ENCODE measurements at regions not wholly inside any gene's neighbourhood (a gene's known extent, or its start where the extent isn't known, plus 50 kb on each side); places are given as distances from the start of the nearest gene placed in this dataset.

DNA sequence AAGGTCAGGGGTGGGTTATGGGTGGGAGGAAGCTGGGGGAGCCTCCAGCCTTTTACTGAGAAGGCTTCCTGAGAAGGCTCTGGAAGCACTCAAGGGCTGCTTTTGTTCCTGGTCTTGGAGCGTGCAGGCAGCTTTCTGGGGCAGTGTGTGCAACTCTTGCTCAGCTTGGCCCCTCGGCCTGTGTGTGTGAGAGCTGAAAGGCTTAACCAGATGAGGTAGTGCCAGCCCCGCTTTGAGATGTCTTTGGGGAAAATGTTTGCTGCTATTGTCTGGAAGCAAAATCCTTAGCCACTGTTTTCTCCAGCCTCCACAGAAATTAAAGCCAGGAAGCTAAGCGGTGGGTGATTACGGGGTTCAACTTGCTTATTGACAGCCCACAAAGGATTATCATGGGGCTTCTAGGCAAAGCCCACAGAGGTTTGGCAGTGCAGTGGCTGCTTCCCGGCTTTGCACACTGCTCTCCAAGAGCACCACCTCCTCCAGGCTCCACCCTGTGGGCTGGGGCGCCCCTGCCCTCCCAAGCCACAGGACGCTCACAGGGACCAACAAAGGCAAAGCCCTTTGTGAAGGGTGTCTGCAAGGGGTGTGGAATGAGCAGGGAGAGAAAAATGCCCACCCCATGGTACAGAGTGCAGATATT, 121.7 kb upstream of the TLE3 start:
- Mint-ChIP-seq H3K4me3 (no peak overlapping the region), H3K36me3 (no peaks in the 10 kb centered on the region), H3K9me3 (no peaks in the 10 kb centered on the region), H3K27ac (no peak overlapping the region), H3K4me1 (ENCODE audit: unreplicated experiment) (peaks cover 56% of the 10 kb centered on the region), H3K27me3 (peaks cover 21% of the 10 kb centered on the region)
- no peak for DNase-seq (ENCODE audit: extremely low spot score, unreplicated experiment)
- no peak for TF ChIP-seq CTCF (conservative IDR thresholded peaks at IDR 0.05)

DNA sequence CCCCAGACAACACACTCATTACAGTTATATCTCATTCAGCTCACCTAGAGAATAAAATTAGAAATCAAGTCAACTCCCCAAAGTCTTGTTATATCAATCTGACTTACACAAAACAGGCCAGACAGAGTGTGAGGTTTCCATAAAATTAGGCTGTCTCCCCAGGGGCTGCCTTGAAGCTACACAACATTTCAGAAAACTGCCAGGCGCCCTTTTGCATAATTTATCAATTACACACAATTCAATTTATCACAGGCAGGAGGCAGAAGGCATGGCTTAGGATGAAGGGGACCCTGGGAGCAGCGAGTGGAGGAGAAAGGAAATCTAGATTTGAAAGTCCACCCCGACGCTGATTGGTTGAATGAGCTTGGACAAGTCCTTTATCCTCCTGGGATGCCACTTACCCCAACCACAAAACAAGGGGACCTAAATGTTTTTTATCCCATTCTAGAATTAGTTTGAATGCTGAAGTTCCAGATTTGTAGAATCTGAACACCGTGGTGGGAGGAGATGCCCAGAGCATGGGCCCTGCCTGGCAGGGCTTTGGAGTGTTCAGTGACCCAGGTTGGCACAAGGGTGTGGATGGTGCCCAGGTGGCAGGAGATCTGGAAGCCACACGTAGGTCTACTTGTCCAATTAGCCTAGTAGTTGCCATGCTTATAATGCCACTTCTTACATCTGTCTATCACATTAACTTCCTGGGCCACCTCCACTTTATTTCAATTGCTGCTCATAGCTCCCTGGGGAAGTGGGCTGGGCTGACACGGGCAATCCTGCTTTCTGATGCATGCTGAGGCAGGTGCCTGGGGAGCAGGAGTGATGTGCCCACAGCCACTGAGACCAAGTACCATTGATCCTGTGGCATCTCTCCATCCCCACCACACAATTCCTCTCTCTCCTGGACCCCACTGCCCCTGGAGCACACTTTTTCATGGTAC, 119.8 kb upstream of the TLE3 start:
- TF ChIP-seq CTCF (conservative IDR thresholded peaks at IDR 0.05) = no peak
- no peak overlapping the region for H3K27ac Mint-ChIP-seq
- no peak for DNase-seq (ENCODE audit: extremely low spot score, unreplicated experiment)
- H3K4me1 Mint-ChIP-seq (ENCODE audit: unreplicated experiment) = peaks cover 42% of the 10 kb centered on the region
- H3K9me3 Mint-ChIP-seq = no peaks in the 10 kb centered on the region
- H3K36me3 Mint-ChIP-seq = no peaks in the 10 kb centered on the region
- H3K27me3 Mint-ChIP-seq = peaks cover 13% of the 10 kb centered on the region
- no peak overlapping the region for H3K4me3 Mint-ChIP-seq

GRCh38 chr15:70215951-70216350, 118.2 kb upstream of the TLE3 start:
- H3K4me3 Mint-ChIP-seq = no peak overlapping the region
- no peak overlapping the region for H3K27ac Mint-ChIP-seq
- DNase-seq (ENCODE audit: extremely low spot score, unreplicated experiment) = no peak
- no peaks in the 10 kb centered on the region for H3K9me3 Mint-ChIP-seq
- peaks cover 37% of the 10 kb centered on the region for H3K4me1 Mint-ChIP-seq (ENCODE audit: unreplicated experiment)
- peaks cover 13% of the 10 kb centered on the region for H3K27me3 Mint-ChIP-seq
- TF ChIP-seq CTCF (conservative IDR thresholded peaks at IDR 0.05) = no peak
- no peaks in the 10 kb centered on the region for H3K36me3 Mint-ChIP-seq

DNA sequence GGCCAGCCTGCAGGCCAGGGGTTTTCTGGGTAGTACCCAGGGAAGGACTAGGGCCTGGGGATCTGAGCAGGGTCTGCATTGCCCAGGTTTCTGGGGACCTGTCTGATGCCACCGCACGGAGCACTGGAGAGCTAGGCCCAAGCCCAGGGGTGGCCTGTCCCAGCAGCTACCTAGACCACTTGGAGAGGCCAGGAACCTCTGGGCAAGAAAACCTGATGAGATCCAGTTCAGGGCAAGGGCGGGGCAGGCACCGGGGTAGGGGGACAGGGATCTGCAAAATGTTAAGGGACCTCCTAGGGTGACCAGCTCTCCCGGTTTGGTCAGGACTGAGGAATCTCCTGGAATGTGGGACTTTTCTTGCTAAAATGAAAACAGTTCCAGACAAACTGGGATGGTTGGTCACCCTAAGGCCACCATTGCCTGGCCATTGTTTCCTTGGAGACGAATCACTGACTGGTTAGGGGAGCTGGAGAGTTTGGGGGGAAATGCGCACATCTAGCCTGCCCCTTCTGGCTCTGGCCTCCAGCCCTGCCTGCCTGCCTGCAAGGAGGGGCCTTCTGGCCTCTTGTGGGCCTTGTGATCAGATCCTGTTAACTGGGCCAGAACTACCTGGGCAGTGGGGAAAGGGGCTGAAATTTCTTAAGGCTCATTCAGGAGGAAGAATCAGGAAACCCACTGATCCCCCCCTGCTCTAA, 117.4 kb upstream of the TLE3 start:
- TF ChIP-seq CTCF (conservative IDR thresholded peaks at IDR 0.05) = no peak
- peaks cover 28% of the 10 kb centered on the region for H3K4me1 Mint-ChIP-seq (ENCODE audit: unreplicated experiment)
- H3K9me3 Mint-ChIP-seq = peaks cover 4% of the 10 kb centered on the region
- H3K27ac Mint-ChIP-seq = no peak overlapping the region
- H3K36me3 Mint-ChIP-seq = no peaks in the 10 kb centered on the region
- H3K27me3 Mint-ChIP-seq = peaks cover 18% of the 10 kb centered on the region
- H3K4me3 Mint-ChIP-seq = no peak overlapping the region
- no peak for DNase-seq (ENCODE audit: extremely low spot score, unreplicated experiment)

- Mint-ChIP-seq H3K9me3 (peaks cover 4% of the 10 kb centered on the region), H3K4me1 (ENCODE audit: unreplicated experiment) (peaks cover 22% of the 10 kb centered on the region), H3K27ac (no peak overlapping the region), H3K27me3 (peaks cover 25% of the 10 kb centered on the region), H3K4me3 (no peak overlapping the region), H3K36me3 (no peaks in the 10 kb centered on the region)
- DNase-seq (ENCODE audit: extremely low spot score, unreplicated experiment) = no peak
- peak; percentile 17 for TF ChIP-seq CTCF (conservative IDR thresholded peaks at IDR 0.05)
Measured at GRCh38 chr15:70214276-70214675, 116.6 kb upstream of the TLE3 start.
